Breast epithelium (tissue), 4 donors: ENCODE measurements at regions not wholly inside any gene's neighbourhood (a gene's known extent, or its start where the extent isn't known, plus 50 kb on each side); places are given as distances from the start of the nearest gene placed in this dataset.

Source experiments
- DNase-seq, 2 donors: peaks; one replicate each; pipeline ENCODE4 v3.0.0-alpha.2; 2019; ENCODE audit warnings: low spot score in 2 of 2
- H3K27ac ChIP-seq, 2 donors: fragments of 200-600 bp; sonication (generic) in 1 of 2; one replicate each; pipeline ENCODE4 v1.5.1; 2016 to 2019; ENCODE audit warnings: mild to moderate bottlenecking in 1 of 2
- H3K27me3 ChIP-seq, 2 donors: fragments of 200-600 bp; sonication (generic) in 1 of 2; one replicate each; pipeline versions ENCODE4 v1.5.1 to v1.6.0; 2017 to 2019; ENCODE audit warnings: control low read depth in 1 of 2, mild to moderate bottlenecking in 1 of 2
- H3K36me3 ChIP-seq: fragments of 200-600 bp; one replicate; pipeline ENCODE4 v1.5.1; 2019
- H3K4me1 ChIP-seq, 2 donors: fragments of 200-600 bp; sonication (generic); one replicate each; pipeline ENCODE4 v1.5.1; 2016 to 2019; ENCODE audit warnings: control low read depth in 1 of 2
- H3K4me3 ChIP-seq, 3 donors: fragments of 200-600 bp; sonication (generic); 1 replicate in 2 of 3; 2 replicates in 1 of 3; pipeline ENCODE4 v1.5.1; 2016 to 2019; ENCODE audit warnings: mild to moderate bottlenecking in 3 of 3, moderate library complexity in 2 of 3
- H3K9me3 ChIP-seq, 2 donors: fragments of 200-600 bp; sonication (generic) in 1 of 2; one replicate each; pipeline ENCODE4 v1.5.1; 2016 to 2019; ENCODE audit warnings: control low read depth in 1 of 2
- POLR2A ChIP-seq: fragments of 450-650 bp; IDR thresholded peaks from one replicate; pipeline ENCODE4 v1.6.1; 2016; ENCODE audit warnings: antibody characterized with exemption, mild to moderate bottlenecking, moderate library complexity
- POLR2AphosphoS5 ChIP-seq, 3 donors: sonication (generic); formaldehyde crosslinking; IDR thresholded peaks; one replicate each; pipeline ENCODE4 v1.6.1; 2017; ENCODE audit warnings: antibody characterized with exemption in 3 of 3
- intact Hi-C: fragments of 100-400 bp; cut with DNase I; formaldehyde crosslinking; loops from one replicate; pipeline ENCODE4 v1.15.1; 2023; ENCODE audit warnings: low total_unique reads
- TF ChIP-seq, protein P1 (sequence below), 3 donors: fragments of 450-650 bp; IDR thresholded peaks; one replicate each; pipeline ENCODE4 v1.5.1; 2016 to 2017; ENCODE audit warnings: antibody characterized with exemption in 3 of 3, mild to moderate bottlenecking in 3 of 3, moderate library complexity in 3 of 3

DNA sequence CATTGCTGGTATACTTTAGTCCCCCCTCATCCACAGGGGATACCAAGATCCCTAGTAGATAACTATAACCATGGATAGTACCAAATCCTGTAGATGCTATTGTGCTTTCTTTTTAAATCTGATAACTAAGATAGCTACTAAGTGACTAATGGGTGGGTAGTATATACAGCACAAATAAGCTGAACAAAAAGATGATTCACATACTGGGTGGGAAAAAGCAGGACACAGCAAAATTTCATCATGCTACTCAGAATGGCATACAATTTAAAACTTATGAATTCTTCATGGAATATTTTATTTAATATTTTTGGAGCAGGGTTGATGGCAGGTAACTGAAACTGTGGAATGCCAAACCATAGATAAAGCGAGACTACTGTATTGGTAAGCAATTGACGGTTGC lies 161.6 kb downstream of the IL15 start:
- Histone ChIP-seq H3K4me3 (no peak overlapping the region), H3K36me3 (no peaks in the 10 kb centered on the region), H3K27me3 (no peaks in the 10 kb centered on the region), H3K4me1 (no peaks in the 10 kb centered on the region), H3K9me3 (no peaks in the 10 kb centered on the region), H3K27ac (no peak overlapping the region)
- intact Hi-C loops, result no loop called here
- no peak for TF ChIP-seq POLR2A
- no peak for TF ChIP-seq POLR2AphosphoS5 (IDR thresholded peaks at IDR 0.05)
- TF ChIP-seq, protein P1, sequence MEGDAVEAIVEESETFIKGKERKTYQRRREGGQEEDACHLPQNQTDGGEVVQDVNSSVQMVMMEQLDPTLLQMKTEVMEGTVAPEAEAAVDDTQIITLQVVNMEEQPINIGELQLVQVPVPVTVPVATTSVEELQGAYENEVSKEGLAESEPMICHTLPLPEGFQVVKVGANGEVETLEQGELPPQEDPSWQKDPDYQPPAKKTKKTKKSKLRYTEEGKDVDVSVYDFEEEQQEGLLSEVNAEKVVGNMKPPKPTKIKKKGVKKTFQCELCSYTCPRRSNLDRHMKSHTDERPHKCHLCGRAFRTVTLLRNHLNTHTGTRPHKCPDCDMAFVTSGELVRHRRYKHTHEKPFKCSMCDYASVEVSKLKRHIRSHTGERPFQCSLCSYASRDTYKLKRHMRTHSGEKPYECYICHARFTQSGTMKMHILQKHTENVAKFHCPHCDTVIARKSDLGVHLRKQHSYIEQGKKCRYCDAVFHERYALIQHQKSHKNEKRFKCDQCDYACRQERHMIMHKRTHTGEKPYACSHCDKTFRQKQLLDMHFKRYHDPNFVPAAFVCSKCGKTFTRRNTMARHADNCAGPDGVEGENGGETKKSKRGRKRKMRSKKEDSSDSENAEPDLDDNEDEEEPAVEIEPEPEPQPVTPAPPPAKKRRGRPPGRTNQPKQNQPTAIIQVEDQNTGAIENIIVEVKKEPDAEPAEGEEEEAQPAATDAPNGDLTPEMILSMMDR (IDR thresholded peaks at IDR 0.05), result no peak
- no peak for DNase-seq

DNA sequence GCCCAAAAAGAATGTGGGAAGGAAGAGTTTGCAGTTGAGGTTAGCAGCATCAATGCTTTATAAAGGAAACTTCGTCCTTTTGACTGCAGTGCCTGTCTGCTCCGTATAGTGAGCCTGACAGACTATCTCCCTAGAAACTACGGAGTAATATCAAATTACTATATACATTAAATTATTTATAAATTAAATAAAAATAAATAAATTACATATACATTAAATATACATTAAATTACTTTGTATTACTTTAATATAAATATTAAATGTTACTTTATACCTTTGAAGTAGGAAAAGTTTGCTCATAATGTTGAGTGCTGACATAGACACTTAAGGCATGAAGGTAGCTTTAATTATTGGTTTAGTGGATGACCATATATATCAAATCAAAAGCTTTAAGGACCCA lies 165.2 kb downstream of the IL15 start:
- TF ChIP-seq, protein P1 (IDR thresholded peaks at IDR 0.05), result no peak
- TF ChIP-seq POLR2AphosphoS5 (IDR thresholded peaks at IDR 0.05), result no peak
- no peak for TF ChIP-seq POLR2A
- H3K4me3 ChIP-seq, result no peak overlapping the region
- intact Hi-C loops, result no loop called here
- no peak for DNase-seq
- no peaks in the 10 kb centered on the region for H3K27me3 ChIP-seq
- no peaks in the 10 kb centered on the region for H3K9me3 ChIP-seq
- H3K4me1 ChIP-seq, result no peaks in the 10 kb centered on the region
- peaks cover 3% of the 10 kb centered on the region for H3K36me3 ChIP-seq
- H3K27ac ChIP-seq, result no peak overlapping the region

DNA sequence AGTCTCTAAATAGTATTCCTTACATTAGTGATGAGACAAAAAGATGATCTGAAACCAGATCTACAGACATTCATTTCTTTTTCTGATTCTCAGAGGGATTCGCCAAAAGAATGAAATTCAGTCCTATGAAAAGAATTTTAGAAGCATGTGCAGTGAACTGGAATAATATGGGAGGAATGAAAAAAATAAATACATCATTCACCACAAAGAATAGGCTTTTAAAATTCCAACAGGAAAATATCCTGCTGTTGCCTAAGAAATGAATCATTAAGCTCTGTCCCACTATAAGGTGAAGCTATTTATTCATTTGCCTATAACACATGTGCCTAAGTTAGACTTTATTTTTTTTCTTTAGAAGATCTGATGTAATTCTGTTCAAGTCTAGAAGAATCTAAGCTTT lies 165.9 kb downstream of the IL15 start:
- no peaks in the 10 kb centered on the region for H3K9me3 ChIP-seq
- H3K36me3 ChIP-seq, result peaks cover 3% of the 10 kb centered on the region
- H3K4me3 ChIP-seq, result no peak overlapping the region
- H3K27ac ChIP-seq, result no peak overlapping the region
- H3K4me1 ChIP-seq, result no peaks in the 10 kb centered on the region
- intact Hi-C loops, result no loop called here
- no peak for DNase-seq
- no peaks in the 10 kb centered on the region for H3K27me3 ChIP-seq
- no peak for TF ChIP-seq POLR2A

DNA sequence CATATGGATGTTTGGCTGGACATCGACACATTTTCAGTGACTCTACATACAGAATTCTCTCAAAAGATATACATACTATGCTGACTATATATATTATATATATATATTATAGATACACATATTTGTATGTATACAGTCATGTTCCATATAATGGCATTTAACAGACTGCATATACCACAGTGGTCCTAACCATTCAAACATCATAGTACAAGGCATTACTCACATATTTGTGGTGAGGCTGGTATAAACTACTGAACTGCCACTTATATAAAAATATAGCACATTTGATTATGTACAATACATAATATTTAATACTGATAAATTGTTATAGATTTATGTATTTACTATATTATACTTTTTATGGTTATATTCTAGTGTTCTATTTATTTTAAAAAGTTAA lies 168.5 kb downstream of the IL15 start:
- intact Hi-C loops, result no loop called here
- Histone ChIP-seq H3K4me3 (no peak overlapping the region), H3K36me3 (peaks cover 3% of the 10 kb centered on the region), H3K27ac (no peak overlapping the region), H3K4me1 (no peaks in the 10 kb centered on the region), H3K27me3 (no peaks in the 10 kb centered on the region), H3K9me3 (no peaks in the 10 kb centered on the region)
- DNase-seq, result no peak
- TF ChIP-seq POLR2A (no peak), POLR2AphosphoS5 (IDR thresholded peaks at IDR 0.05) (no peak)
- TF ChIP-seq, protein P1 (IDR thresholded peaks at IDR 0.05), result no peak

DNA sequence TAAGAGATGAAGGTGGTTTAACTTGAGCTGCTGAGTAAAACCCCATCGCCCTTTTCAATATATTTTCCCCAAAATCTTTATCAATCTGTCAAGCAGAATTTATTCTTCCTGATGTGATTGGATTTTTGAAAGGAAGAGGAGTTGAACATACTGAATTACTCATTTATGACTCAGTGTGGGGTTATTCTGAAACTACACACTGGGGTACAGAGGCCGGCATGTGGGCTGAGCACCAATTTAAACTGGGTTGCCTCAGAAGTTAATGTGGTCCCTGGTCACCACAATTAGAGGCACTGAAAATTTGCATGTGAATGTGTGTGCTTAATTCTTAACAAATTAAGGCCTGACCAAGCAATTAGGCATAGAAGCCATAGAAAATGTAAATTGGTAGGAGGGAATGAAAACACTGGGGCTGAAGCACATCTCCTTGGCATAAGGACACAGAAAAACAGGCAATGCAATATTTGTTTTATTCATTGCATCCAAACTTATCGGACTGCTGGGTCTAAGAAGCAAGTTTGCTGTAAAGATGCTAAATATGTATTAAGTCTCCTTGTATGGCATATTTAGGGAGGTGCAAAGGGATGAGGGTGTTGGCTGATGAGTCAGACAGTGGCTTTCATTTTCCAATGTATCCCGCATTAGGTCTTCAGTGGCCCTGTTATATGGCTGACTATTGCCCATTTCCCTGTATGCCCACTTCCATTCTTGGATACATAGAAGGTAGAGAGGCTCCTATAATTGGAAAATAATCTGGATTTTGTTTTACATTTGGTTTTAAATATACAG lies 170.9 kb downstream of the IL15 start:
- TF ChIP-seq POLR2AphosphoS5 (IDR thresholded peaks at IDR 0.05), result no peak
- TF ChIP-seq, protein P1 (IDR thresholded peaks at IDR 0.05), result no peak
- no peak for TF ChIP-seq POLR2A
- Histone ChIP-seq H3K36me3 (peaks cover 3% of the 10 kb centered on the region), H3K27ac (no peak overlapping the region), H3K27me3 (no peaks in the 10 kb centered on the region), H3K4me1 (no peaks in the 10 kb centered on the region), H3K9me3 (no peaks in the 10 kb centered on the region), H3K4me3 (no peak overlapping the region)
- no peak for DNase-seq
- intact Hi-C loops, result no loop called here
